ENCODE measurements at regions not wholly inside any gene's neighbourhood (a gene's known extent, or its start where the extent isn't known, plus 50 kb on each side); places are given as distances from the start of the nearest gene placed in this dataset.

DNA sequence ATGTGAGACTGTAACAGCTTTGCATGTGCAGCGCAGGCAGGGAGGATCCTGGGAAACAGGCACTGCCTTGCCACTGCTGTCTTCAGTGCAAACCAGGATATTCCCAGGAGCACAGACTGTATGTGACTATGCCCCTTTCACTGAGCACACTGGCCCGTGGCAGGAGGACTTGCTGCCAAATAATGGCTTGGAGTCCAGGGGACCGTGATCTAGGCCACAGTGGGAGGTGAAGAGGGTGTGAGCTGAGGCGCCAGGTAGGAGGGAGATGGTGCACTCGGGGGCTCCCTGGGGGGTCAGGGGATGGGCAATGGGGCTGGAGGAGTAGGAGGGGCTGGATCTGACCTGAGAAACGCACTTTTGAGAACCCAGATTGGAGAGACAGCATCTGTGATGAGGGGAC, 193.4 kb upstream of the ZNF32 start:
- TF ChIP-seq, protein P1, sequence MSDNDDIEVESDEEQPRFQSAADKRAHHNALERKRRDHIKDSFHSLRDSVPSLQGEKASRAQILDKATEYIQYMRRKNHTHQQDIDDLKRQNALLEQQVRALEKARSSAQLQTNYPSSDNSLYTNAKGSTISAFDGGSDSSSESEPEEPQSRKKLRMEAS (IDR thresholded peaks at IDR 0.05; ENCODE audit: low read depth) = no peak
- TF ChIP-seq CHD2 (IDR thresholded peaks at IDR 0.05; ENCODE audit: low read length, partially characterized antibody) (no peak), POLR2AphosphoS5 (IDR thresholded peaks at IDR 0.05; ENCODE audit: low read depth, low read length) (no peak), FOXM1 (IDR thresholded peaks at IDR 0.05; ENCODE audit: low read depth) (no peak), EP300 (IDR thresholded peaks at IDR 0.05; ENCODE audit: borderline replicate concordance in 1 of 2, low read depth in 1 of 2, low read length in 1 of 2) (no peak), JUND (IDR thresholded peaks at IDR 0.05) (no peak), GABPA (IDR thresholded peaks at IDR 0.05; ENCODE audit: low read depth) (no peak)
- TF ChIP-seq, protein P2, sequence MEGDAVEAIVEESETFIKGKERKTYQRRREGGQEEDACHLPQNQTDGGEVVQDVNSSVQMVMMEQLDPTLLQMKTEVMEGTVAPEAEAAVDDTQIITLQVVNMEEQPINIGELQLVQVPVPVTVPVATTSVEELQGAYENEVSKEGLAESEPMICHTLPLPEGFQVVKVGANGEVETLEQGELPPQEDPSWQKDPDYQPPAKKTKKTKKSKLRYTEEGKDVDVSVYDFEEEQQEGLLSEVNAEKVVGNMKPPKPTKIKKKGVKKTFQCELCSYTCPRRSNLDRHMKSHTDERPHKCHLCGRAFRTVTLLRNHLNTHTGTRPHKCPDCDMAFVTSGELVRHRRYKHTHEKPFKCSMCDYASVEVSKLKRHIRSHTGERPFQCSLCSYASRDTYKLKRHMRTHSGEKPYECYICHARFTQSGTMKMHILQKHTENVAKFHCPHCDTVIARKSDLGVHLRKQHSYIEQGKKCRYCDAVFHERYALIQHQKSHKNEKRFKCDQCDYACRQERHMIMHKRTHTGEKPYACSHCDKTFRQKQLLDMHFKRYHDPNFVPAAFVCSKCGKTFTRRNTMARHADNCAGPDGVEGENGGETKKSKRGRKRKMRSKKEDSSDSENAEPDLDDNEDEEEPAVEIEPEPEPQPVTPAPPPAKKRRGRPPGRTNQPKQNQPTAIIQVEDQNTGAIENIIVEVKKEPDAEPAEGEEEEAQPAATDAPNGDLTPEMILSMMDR (IDR thresholded peaks at IDR 0.05) = no peak
- TF ChIP-seq, protein P3, sequence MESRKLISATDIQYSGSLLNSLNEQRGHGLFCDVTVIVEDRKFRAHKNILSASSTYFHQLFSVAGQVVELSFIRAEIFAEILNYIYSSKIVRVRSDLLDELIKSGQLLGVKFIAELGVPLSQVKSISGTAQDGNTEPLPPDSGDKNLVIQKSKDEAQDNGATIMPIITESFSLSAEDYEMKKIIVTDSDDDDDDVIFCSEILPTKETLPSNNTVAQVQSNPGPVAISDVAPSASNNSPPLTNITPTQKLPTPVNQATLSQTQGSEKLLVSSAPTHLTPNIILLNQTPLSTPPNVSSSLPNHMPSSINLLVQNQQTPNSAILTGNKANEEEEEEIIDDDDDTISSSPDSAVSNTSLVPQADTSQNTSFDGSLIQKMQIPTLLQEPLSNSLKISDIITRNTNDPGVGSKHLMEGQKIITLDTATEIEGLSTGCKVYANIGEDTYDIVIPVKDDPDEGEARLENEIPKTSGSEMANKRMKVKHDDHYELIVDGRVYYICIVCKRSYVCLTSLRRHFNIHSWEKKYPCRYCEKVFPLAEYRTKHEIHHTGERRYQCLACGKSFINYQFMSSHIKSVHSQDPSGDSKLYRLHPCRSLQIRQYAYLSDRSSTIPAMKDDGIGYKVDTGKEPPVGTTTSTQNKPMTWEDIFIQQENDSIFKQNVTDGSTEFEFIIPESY (IDR thresholded peaks at IDR 0.05; ENCODE audit: borderline replicate concordance, low read depth) = no peak
